ENCODE measurements at regions not wholly inside any gene's neighbourhood (a gene's known extent, or its start where the extent isn't known, plus 50 kb on each side); places are given as distances from the start of the nearest gene placed in this dataset.

- no peak overlapping the region for H3K4me3 ChIP-seq (ENCODE audit: low read depth, low read length)
- peak; percentile 48 for TF ChIP-seq CTCF (IDR thresholded peaks at IDR 0.05; ENCODE audit: insufficient read depth, low read depth, low read length, missing control alignments)
- peak; percentile 61 for DNase-seq (ENCODE audit: low read depth)
Measured at GRCh38 chr3:99532246-99532645, 106.1 kb upstream of the COL8A1 start.

- no peak for DNase-seq (ENCODE audit: low read depth)
- H3K4me3 ChIP-seq (ENCODE audit: low read depth, low read length) = no peak overlapping the region
- TF ChIP-seq CTCF (IDR thresholded peaks at IDR 0.05; ENCODE audit: insufficient read depth, low read depth, low read length, missing control alignments) = no peak
Measured at GRCh38 chr3:99529265-99529664, 109.1 kb upstream of the COL8A1 start.

- no peak overlapping the region for H3K4me3 ChIP-seq (ENCODE audit: low read depth, low read length)
- no peak for TF ChIP-seq CTCF (IDR thresholded peaks at IDR 0.05; ENCODE audit: insufficient read depth, low read depth, low read length, missing control alignments)
- DNase-seq (ENCODE audit: low read depth) = no peak
Measured at GRCh38 chr3:99526921-99527320, 111.5 kb upstream of the COL8A1 start.

- no peak for TF ChIP-seq CTCF (IDR thresholded peaks at IDR 0.05; ENCODE audit: insufficient read depth, low read depth, low read length, missing control alignments)
- DNase-seq (ENCODE audit: low read depth) = no peak
- no peak overlapping the region for H3K4me3 ChIP-seq (ENCODE audit: low read depth, low read length)
Measured at GRCh38 chr3:99524559-99524958, 113.8 kb upstream of the COL8A1 start.

- TF ChIP-seq CTCF (IDR thresholded peaks at IDR 0.05; ENCODE audit: insufficient read depth, low read depth, low read length, missing control alignments) = no peak
- no peak overlapping the region for H3K4me3 ChIP-seq (ENCODE audit: low read depth, low read length)
- no peak for DNase-seq (ENCODE audit: low read depth)
Measured at GRCh38 chr3:99523431-99524127, 114.8 kb upstream of the COL8A1 start.

GRCh38 chr3:99522147-99522546 is 116.2 kb upstream of the COL8A1 start:
- no peak for DNase-seq (ENCODE audit: low read depth)
- no peak for TF ChIP-seq CTCF (IDR thresholded peaks at IDR 0.05; ENCODE audit: insufficient read depth, low read depth, low read length, missing control alignments)
- no peak overlapping the region for H3K4me3 ChIP-seq (ENCODE audit: low read depth, low read length)

GRCh38 chr3:99521551-99521950 is 116.8 kb upstream of the COL8A1 start:
- DNase-seq (ENCODE audit: low read depth) = no peak
- no peak for TF ChIP-seq CTCF (IDR thresholded peaks at IDR 0.05; ENCODE audit: insufficient read depth, low read depth, low read length, missing control alignments)
- H3K4me3 ChIP-seq (ENCODE audit: low read depth, low read length) = no peak overlapping the region

Measured in GM12865 (cell line).